Activated naive CD4-positive, alpha-beta T cell treated with anti-CD3 and anti-CD28 coated beads, Interleukin-2, amount 10 ng/mL, durations not matched to agents 7 days and 5 days (primary cell): ENCODE measurements at regions not wholly inside any gene's neighbourhood (a gene's known extent, or its start where the extent isn't known, plus 50 kb on each side); places are given as distances from the start of the nearest gene placed in this dataset.

Experiments used
- CTCF ChIA-PET: fragments of 350-600 bp; sonication (Branson Sonifier 250); formaldehyde crosslinking; loops from one replicate; lab custom pipeline; 2021; ENCODE audit warnings: antibody characterized with exemption; lab: Charles Lee
- DNase-seq: peaks from one replicate; pipeline ENCODE4 v3.0.0-alpha.2; 2020
- H3K27ac Mint-ChIP-seq: one replicate; pipeline ENCODE4 v1.8.0; 2021; ENCODE audit warnings: mild to moderate bottlenecking, moderate library complexity, mixed read lengths
- H3K27me3 Mint-ChIP-seq: one replicate; pipeline ENCODE4 v1.8.0; 2021; ENCODE audit warnings: mild to moderate bottlenecking, mixed read lengths
- H3K36me3 Mint-ChIP-seq: one replicate; pipeline ENCODE4 v1.8.0; 2021; ENCODE audit warnings: mixed read lengths
- H3K4me1 Mint-ChIP-seq: one replicate; pipeline ENCODE4 v1.8.0; 2021; ENCODE audit warnings: mixed read lengths
- H3K4me3 Mint-ChIP-seq: one replicate; pipeline ENCODE4 v1.8.0; 2021; ENCODE audit warnings: mild to moderate bottlenecking, moderate library complexity, mixed read lengths
- H3K9me3 Mint-ChIP-seq: one replicate; pipeline ENCODE4 v1.8.0; 2021; ENCODE audit warnings: mixed read lengths

DNA sequence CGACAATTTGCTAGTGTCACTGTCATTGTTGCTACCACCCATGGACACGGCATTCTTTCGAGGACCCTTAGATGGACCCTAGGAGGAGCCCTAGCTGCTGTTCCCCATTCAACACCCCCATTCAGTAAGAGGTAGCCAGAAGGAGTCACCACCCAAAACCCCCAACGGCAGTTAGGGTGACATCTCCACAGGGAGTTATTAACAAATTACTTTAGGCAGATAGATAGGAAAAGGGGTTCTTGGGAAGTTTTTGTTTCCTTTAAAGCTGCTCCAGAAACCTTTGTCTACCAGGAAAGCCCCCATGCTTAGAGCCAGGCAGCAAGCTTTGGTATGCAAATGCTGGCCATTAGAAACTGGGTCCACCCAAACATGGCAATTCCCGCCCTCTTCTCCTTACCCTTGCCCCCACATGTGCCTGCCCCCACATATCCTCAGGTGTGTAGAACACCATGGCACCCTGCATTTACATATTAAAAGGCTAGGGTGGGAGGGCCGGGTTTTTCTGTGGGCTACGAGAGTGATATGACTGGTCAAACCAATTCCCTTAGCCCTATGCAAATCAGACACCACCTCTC is 190.9 kb downstream of the SLITRK6 start:
- Mint-ChIP-seq H3K36me3 (no peaks in the 10 kb centered on the region), H3K9me3 (peaks cover 1% of the 10 kb centered on the region), H3K4me1 (no peaks in the 10 kb centered on the region), H3K27me3 (no peaks in the 10 kb centered on the region), H3K4me3 (no peak overlapping the region), H3K27ac (no peak overlapping the region)
- CTCF ChIA-PET = no interaction called here
- DNase-seq = no peak

DNA sequence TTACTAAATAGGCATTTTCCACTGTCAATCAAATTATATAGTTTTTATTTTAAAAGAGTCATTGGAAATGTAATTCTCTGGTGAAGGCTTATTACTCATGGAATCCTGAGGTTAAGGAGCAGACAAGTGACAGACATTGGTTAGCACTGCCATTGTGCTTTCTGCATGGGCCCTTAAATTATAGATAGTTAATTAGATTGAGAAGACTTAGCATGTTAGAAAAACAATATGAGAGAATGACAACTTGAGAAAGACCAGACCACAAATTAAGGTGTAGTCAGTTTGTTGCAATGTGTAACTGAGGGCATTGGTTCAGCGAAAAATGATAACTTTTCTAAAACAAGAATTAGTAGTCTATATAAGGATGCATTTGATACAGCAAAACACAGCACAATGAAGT is 195.5 kb downstream of the SLITRK6 start:
- CTCF ChIA-PET = no interaction called here

DNA sequence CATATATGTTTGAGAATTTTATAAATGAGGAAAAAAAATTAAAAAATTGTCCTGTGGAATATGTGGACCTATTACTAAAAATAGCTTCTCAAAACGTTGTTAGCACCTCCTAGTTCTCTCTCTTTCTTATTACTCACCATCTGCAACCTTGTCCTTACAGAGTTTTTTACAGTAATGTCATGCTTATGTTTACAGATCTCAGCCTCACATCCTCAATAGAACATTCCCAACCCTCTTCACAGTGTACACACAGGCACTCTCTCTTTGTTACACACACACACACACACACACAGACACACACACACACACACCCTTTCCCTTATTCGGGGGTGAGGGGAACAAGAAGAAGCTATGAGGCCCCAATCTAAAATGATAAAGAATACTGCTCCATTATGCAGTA is 197.7 kb downstream of the SLITRK6 start:
- H3K4me3 Mint-ChIP-seq = no peak overlapping the region
- H3K36me3 Mint-ChIP-seq = no peaks in the 10 kb centered on the region
- DNase-seq = no peak
- H3K27ac Mint-ChIP-seq = no peak overlapping the region
- H3K27me3 Mint-ChIP-seq = no peaks in the 10 kb centered on the region
- no peaks in the 10 kb centered on the region for H3K4me1 Mint-ChIP-seq
- H3K9me3 Mint-ChIP-seq = peaks cover 1% of the 10 kb centered on the region
- CTCF ChIA-PET = no interaction called here

More for the DNA sequence above, 195.5 kb downstream of the SLITRK6 start:
- Mint-ChIP-seq H3K4me3 (no peak overlapping the region), H3K27me3 (no peaks in the 10 kb centered on the region), H3K27ac (no peak overlapping the region), H3K4me1 (no peaks in the 10 kb centered on the region), H3K36me3 (no peaks in the 10 kb centered on the region), H3K9me3 (peaks cover 1% of the 10 kb centered on the region)
- DNase-seq = no peak

DNA sequence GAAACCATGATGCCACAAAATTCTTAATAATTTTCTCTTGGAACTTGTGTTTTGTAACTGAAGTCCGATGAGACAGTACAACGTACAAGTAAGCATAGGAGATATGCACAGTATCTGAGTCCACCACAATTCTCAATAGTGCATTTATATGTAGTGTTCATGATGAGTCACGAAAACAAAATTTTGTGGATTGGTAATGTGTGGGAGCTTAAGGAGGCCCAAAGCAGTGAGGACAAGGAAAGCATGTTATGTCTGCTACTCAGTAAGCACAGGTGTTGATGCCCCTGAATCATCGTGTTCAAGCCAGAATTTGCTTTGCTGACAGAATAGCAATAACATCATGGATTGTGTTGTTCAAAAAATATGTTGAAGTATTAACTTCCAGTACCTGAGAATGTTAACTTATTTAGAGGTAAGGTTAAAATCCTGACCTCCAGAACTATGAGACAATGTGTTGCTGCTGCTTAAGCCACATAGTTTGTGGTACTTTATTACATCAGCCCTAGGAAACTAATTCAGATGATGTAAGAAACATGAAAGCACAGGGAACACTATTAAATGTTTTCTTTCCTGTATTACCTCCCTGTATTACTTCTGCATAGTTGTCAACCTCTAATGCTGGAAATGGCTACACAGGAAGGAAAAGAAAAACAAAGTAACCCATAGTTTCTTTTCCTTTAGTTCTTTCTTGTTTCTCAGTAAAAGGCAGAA is 201.3 kb downstream of the SLITRK6 start:
- CTCF ChIA-PET = no interaction called here
- no peak overlapping the region for H3K27ac Mint-ChIP-seq
- no peaks in the 10 kb centered on the region for H3K36me3 Mint-ChIP-seq
- peaks cover 3% of the 10 kb centered on the region for H3K9me3 Mint-ChIP-seq
- H3K27me3 Mint-ChIP-seq = no peaks in the 10 kb centered on the region
- DNase-seq = no peak
- H3K4me1 Mint-ChIP-seq = no peaks in the 10 kb centered on the region
- H3K4me3 Mint-ChIP-seq = no peak overlapping the region

DNA sequence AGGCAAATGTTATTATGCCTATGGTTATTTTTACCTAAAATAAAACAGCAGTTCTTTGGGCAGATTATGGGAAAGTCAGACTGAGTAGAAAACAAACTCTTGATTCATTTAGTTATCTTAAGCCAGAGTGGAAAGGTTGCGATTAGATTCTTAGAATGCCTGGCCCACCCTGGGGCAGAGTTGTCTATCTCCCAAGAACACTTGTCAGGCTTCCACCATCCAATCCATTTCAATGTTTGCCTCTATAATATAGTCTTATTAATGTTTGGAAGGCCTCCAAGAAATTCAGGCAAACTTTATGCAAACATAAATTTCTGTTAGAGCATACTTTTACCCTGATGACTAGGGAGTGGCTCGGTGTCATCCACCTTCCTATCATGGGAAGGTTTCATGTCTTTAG is 207.0 kb downstream of the SLITRK6 start:
- no peak for DNase-seq
- H3K27ac Mint-ChIP-seq = no peak overlapping the region
- no peaks in the 10 kb centered on the region for H3K4me1 Mint-ChIP-seq
- H3K36me3 Mint-ChIP-seq = no peaks in the 10 kb centered on the region
- CTCF ChIA-PET = no interaction called here
- no peak overlapping the region for H3K4me3 Mint-ChIP-seq
- H3K9me3 Mint-ChIP-seq = peaks cover 3% of the 10 kb centered on the region
- H3K27me3 Mint-ChIP-seq = no peaks in the 10 kb centered on the region

DNA sequence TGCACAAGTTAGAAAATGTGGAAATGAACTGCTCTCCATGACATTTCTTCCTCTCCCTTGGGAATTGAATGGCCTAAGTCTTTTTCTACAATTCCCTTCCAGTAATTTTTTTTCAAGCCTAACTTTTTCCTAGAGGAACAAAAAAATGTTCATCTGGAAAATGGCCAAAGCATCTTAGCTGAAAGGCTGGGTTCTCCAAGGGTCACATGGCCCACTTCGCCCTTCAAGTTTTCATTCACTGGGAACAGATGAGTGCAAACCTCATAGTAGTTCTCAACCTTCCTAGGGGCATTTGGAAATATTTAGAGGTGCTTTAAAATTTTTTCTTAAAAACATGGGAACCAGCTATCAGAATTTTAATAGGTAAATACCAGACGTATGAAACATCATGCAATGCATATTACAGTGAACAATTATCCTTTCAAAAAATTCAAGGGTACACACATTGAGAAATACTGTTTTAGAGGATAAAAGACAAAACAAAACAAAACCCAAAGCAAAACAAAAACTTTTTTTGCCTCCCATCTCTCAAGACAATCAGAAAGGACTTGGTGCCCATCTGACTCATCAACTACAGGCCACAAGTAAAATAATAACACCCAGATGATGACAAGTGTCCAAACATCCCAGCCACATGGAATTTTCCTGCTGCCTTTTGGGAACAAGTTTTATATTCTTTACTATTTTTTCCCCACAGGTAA is 208.8 kb downstream of the SLITRK6 start:
- H3K4me1 Mint-ChIP-seq = no peaks in the 10 kb centered on the region
- H3K27me3 Mint-ChIP-seq = no peaks in the 10 kb centered on the region
- DNase-seq = no peak

DNA sequence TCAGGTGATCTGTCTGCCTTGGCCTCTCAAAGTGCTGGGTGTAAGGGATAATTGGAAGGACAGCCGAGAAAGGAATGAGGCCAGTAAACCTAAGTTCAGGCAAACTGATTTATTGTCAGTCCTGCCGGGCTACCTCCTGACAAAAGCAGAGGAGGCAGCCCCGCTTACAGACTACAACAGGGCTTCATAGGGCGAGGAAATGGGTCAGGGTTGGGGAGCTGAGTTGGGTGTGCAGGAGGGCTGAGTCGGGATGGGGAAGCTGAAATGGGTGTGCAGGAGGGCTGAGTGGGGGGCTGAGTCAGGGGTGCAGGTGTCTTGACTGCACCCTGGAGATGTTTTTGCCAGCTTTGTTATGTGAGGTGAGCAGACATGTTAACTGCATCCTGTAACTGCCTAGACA is 210.2 kb downstream of the SLITRK6 start:
- no peaks in the 10 kb centered on the region for H3K27me3 Mint-ChIP-seq
- no peaks in the 10 kb centered on the region for H3K36me3 Mint-ChIP-seq
- no peak overlapping the region for H3K4me3 Mint-ChIP-seq
- H3K9me3 Mint-ChIP-seq = no peaks in the 10 kb centered on the region
- H3K27ac Mint-ChIP-seq = no peak overlapping the region
- DNase-seq = no peak
- CTCF ChIA-PET = no interaction called here
- H3K4me1 Mint-ChIP-seq = no peaks in the 10 kb centered on the region

More for the DNA sequence above, 208.8 kb downstream of the SLITRK6 start:
- CTCF ChIA-PET = no interaction called here
- no peaks in the 10 kb centered on the region for H3K36me3 Mint-ChIP-seq
- H3K4me3 Mint-ChIP-seq = no peak overlapping the region
- no peak overlapping the region for H3K27ac Mint-ChIP-seq
- peaks cover 3% of the 10 kb centered on the region for H3K9me3 Mint-ChIP-seq

DNA sequence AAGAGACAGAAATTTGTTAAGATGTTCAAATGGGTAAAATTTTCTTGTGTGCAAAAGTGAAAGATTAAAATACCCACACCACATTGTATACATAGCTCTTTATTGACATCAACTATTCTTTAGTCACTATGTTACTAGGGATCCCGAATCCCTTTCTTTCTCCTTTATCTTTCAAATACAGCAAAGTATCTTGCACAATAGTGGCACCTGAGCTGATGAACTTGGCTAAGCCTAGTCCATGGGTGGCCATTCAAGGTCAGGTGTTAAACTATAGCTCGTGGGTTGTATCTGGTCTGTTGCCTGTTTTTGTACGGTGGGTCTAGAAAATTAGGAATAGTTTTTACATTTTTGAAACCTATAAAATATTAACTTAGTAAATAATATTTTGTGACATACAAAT is 210.9 kb downstream of the SLITRK6 start:
- no peak overlapping the region for H3K4me3 Mint-ChIP-seq
- CTCF ChIA-PET = no interaction called here
- H3K36me3 Mint-ChIP-seq = no peaks in the 10 kb centered on the region
- H3K4me1 Mint-ChIP-seq = no peaks in the 10 kb centered on the region
- H3K27ac Mint-ChIP-seq = no peak overlapping the region
- no peaks in the 10 kb centered on the region for H3K9me3 Mint-ChIP-seq
- no peak for DNase-seq
- no peaks in the 10 kb centered on the region for H3K27me3 Mint-ChIP-seq

DNA sequence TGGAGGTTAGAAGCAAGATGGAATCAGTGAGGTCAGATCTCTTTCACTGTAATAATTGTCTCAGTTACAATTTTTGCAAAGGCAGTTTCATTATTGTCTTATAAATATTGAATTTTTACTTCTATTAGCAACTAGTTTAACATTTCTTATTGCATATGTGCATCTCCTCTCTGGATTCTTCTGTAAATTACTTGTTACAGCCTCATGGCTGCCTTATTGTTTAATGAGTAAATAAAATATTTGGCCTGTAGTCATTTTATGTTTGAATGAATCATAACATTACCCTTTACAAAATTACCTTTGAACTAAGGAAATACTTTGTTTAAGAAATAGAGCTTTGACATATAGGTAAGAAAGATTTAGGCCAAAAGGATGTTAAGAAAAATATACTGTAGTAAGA is 212.4 kb downstream of the SLITRK6 start:
- no peak overlapping the region for H3K27ac Mint-ChIP-seq
- CTCF ChIA-PET = no interaction called here
- DNase-seq = no peak
- no peaks in the 10 kb centered on the region for H3K36me3 Mint-ChIP-seq
- H3K27me3 Mint-ChIP-seq = no peaks in the 10 kb centered on the region
- H3K9me3 Mint-ChIP-seq = no peaks in the 10 kb centered on the region
- H3K4me3 Mint-ChIP-seq = no peak overlapping the region
- H3K4me1 Mint-ChIP-seq = no peaks in the 10 kb centered on the region

DNA sequence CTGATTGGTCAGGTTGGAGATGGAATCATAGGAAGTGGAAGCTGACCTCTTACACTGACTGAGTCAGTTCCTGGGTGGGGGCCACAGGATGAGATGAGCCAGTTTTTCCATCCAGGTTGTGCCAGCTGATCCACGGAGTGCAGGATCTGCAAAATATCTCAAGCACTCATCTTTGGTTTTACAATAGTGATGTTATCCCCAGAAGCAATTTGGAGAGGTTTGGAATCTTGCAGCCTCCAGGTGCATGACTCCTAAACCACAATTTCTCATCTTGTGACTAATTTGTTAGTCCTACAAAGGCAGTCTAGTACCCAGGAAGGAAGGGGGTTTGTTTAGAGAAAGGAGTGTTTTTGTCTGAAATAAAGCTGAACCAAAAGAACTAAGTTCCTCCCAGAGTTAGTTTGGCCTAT is 212.8 kb downstream of the SLITRK6 start:
- Mint-ChIP-seq H3K36me3 (no peaks in the 10 kb centered on the region), H3K9me3 (no peaks in the 10 kb centered on the region), H3K27me3 (no peaks in the 10 kb centered on the region), H3K4me3 (no peak overlapping the region), H3K27ac (no peak overlapping the region), H3K4me1 (no peaks in the 10 kb centered on the region)
- CTCF ChIA-PET = no interaction called here
- no peak for DNase-seq

DNA sequence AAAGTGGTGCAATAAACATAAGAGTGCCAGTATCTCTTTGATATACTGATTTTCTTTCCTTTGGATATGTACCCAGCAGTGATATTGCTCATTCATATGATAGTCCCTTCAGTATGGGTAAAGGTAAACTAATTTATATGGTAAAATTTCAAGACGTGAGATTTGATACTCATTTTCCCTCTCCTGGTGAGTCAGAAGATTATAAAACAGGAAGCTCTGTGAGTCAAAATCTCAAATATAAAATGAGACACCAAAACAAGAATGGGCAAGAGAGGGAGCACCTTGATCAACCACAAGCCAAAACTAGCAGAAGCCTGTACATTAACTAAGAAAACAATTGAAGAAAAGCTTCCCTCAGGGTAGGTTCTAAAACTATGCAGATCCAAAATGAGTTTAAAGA is 216.3 kb downstream of the SLITRK6 start:
- Mint-ChIP-seq H3K36me3 (no peaks in the 10 kb centered on the region), H3K9me3 (no peaks in the 10 kb centered on the region), H3K27me3 (no peaks in the 10 kb centered on the region), H3K27ac (no peak overlapping the region), H3K4me3 (no peak overlapping the region), H3K4me1 (no peaks in the 10 kb centered on the region)
- CTCF ChIA-PET = no interaction called here
- no peak for DNase-seq

DNA sequence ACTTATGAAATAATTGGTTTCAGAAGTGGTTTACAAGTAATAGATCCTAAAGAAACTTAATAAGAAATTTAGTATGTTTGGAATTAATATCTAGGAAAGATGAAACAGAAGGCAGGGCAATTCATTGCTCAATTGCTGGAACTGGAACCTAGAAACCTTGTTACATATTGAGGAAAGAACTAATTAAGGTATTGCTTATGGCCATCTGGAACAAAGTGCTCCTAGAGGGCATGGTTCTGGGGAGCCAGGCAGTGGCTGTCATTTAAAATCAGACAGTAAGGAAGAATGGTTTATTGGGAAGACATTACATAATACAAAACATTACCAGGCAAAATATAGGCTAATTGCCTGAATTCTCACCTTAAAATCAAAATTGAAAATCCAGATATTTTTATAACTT is 224.1 kb downstream of the SLITRK6 start:
- no peak for DNase-seq
- Mint-ChIP-seq H3K27ac (no peak overlapping the region), H3K4me3 (no peak overlapping the region), H3K9me3 (peaks cover 2% of the 10 kb centered on the region), H3K4me1 (no peaks in the 10 kb centered on the region), H3K36me3 (no peaks in the 10 kb centered on the region), H3K27me3 (no peaks in the 10 kb centered on the region)
- CTCF ChIA-PET = no interaction called here

DNA sequence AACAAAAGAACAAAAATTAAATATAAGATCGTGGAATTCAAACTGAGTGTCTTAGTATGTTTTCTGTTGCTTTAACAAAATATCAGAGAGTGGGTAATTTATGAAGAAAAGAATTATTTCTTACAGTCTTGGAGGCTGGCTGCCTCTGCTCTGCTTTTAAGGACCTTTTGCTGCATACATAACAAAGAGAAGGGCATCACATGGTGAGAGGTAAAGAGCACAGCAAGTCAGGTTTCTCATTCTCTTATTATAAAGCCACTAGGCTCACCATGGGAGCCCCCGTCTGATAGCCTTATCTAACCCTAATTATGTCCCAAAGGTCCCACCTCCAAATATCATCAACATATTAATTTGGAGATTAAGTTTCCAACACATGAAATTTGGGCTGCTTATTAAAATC is 231.3 kb downstream of the SLITRK6 start:
- Mint-ChIP-seq H3K9me3 (peaks cover 2% of the 10 kb centered on the region), H3K4me1 (no peaks in the 10 kb centered on the region), H3K27me3 (no peaks in the 10 kb centered on the region), H3K36me3 (no peaks in the 10 kb centered on the region), H3K27ac (no peak overlapping the region), H3K4me3 (no peak overlapping the region)
- CTCF ChIA-PET = no interaction called here
- DNase-seq = no peak

DNA sequence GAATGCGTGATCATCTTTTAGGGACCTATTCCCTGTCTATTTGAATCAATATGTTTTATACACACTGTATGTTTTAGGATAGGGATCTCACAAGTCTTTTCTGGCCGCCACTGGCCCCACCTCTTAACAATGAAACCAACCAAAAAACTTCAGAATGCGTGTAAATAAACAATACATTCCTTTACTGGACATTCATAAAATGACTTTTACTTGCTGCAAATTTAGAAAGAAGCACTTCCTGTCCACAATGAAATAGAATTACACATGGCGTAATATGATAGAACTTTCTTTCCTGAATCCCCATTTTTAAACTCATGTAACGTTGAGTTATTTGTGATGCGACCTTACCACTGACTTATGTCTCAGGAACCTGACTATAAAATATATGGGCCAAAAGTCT is 233.6 kb downstream of the SLITRK6 start:
- no peak for DNase-seq
- Mint-ChIP-seq H3K4me3 (no peak overlapping the region), H3K27me3 (no peaks in the 10 kb centered on the region), H3K9me3 (peaks cover under 1% of the 10 kb centered on the region), H3K36me3 (no peaks in the 10 kb centered on the region), H3K27ac (no peak overlapping the region), H3K4me1 (no peaks in the 10 kb centered on the region)
- CTCF ChIA-PET = no interaction called here

DNA sequence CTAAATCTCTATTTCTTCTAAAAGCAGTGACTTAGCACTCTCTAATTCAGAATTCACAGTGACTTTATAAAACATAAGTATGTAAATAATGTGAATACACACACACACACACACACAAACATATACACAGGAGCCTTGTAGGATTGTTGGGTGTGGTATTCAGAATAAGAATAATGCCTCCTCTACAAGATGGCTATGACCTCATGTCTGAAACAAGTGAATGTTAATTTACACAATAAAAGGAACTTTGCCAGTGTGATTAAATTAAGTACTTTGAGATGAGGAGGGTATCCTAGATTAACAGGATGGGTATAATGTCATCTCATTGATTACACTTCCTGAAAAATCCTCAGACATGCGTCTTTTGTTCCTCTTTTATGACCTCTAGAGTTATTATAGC is 234.6 kb downstream of the SLITRK6 start:
- no peaks in the 10 kb centered on the region for H3K9me3 Mint-ChIP-seq
- no peaks in the 10 kb centered on the region for H3K4me1 Mint-ChIP-seq
- no peaks in the 10 kb centered on the region for H3K36me3 Mint-ChIP-seq
- CTCF ChIA-PET = no interaction called here
- H3K27me3 Mint-ChIP-seq = no peaks in the 10 kb centered on the region
- H3K4me3 Mint-ChIP-seq = no peak overlapping the region
- DNase-seq = no peak
- no peak overlapping the region for H3K27ac Mint-ChIP-seq
